OCI-LY1 (cell line): ENCODE measurements at regions not wholly inside any gene's neighbourhood (a gene's known extent, or its start where the extent isn't known, plus 50 kb on each side); places are given as distances from the start of the nearest gene placed in this dataset.
"Not testable (repeated sequence)": the region's sequence is repeated elsewhere in the genome, so short reads cannot be mapped to it uniquely, and the experiment has no call there.

Experiments
- H2AFZ ChIP-seq: fragments of 200-600 bp; sonication (generic), shearing (Covaris generic); 2 replicates; pipeline ENCODE4 v1.6.0; 2014; ENCODE audit warnings: antibody characterized with exemption, mild to moderate bottlenecking, low read length
- H3F3A ChIP-seq: fragments of 200-600 bp; sonication (generic), shearing (Covaris generic); 2 replicates; pipeline ENCODE4 v1.6.0; 2014; ENCODE audit warnings: mild to moderate bottlenecking, antibody characterized with exemption, low read length, moderate library complexity; ENCODE audit not compliant: insufficient read depth
- H3K27ac ChIP-seq: fragments of 200-600 bp; sonication (generic); 2 replicates; pipeline ENCODE4 v1.5.1; 2014; ENCODE audit warnings: low read length, mixed run types, mild to moderate bottlenecking, low read depth; ENCODE audit not compliant: poor library complexity, severe bottlenecking
- H3K27me3 ChIP-seq: fragments of 200-600 bp; sonication (generic); 2 replicates; pipeline ENCODE4 v1.6.0; 2014; ENCODE audit warnings: antibody characterized with exemption, mild to moderate bottlenecking, low read length, moderate library complexity; ENCODE audit not compliant: insufficient read depth
- H3K36me3 ChIP-seq: fragments of 200-600 bp; sonication (generic); 2 replicates; pipeline ENCODE4 v1.6.1; 2014; ENCODE audit warnings: mild to moderate bottlenecking, antibody characterized with exemption, low read length, moderate library complexity, mixed read lengths; ENCODE audit not compliant: insufficient read depth
- H3K4me1 ChIP-seq: fragments of 200-600 bp; sonication (generic); 2 replicates; pipeline ENCODE4 v1.5.1; 2014; ENCODE audit warnings: mild to moderate bottlenecking, low read length, moderate library complexity; ENCODE audit not compliant: insufficient read depth, severe bottlenecking
- H3K4me2 ChIP-seq: fragments of 200-600 bp; sonication (generic), shearing (Covaris generic); 2 replicates; pipeline ENCODE4 v1.6.1; 2014; ENCODE audit warnings: low read length
- H3K4me3 ChIP-seq: fragments of 200-600 bp; sonication (generic); 2 replicates; pipeline ENCODE4 v1.5.1; 2014; ENCODE audit warnings: low read length, low read depth, mild to moderate bottlenecking, mixed read lengths; ENCODE audit not compliant: poor library complexity, severe bottlenecking
- H3K79me2 ChIP-seq: fragments of 200-600 bp; shearing (Covaris generic); 2 replicates; pipeline ENCODE4 v1.6.1; 2016; ENCODE audit warnings: mixed run types, low read length, mixed read lengths; ENCODE audit not compliant: insufficient read depth
- H3K9ac ChIP-seq: fragments of 200-600 bp; sonication (generic), shearing (Covaris generic); 2 replicates; pipeline ENCODE4 v1.6.1; 2014; ENCODE audit warnings: mild to moderate bottlenecking, low read length, mixed read lengths
- H3K9me2 ChIP-seq: fragments of 200-600 bp; sonication (generic), shearing (Covaris generic); 2 replicates; pipeline ENCODE4 v1.6.1; 2014; ENCODE audit warnings: low read depth, mild to moderate bottlenecking, low read length, mixed read lengths
- H3K9me3 ChIP-seq: fragments of 200-600 bp; shearing (Covaris generic); 2 replicates; pipeline ENCODE4 v1.6.1; 2014; ENCODE audit warnings: low read length, mixed read lengths
- H4K20me1 ChIP-seq: fragments of 200-600 bp; sonication (generic), shearing (Covaris generic); 2 replicates; pipeline ENCODE4 v1.6.0; 2016; ENCODE audit warnings: mild to moderate bottlenecking, low read length; ENCODE audit not compliant: insufficient read depth
- CTCF ChIP-seq: fragments of 200-600 bp; sonication (generic), shearing (Covaris generic); IDR thresholded peaks from 2 replicates; pipeline ENCODE4 v1.5.1; 2017; ENCODE audit warnings: mild to moderate bottlenecking, antibody characterized with exemption, low read length, moderate library complexity, mixed read lengths
- EZH2 ChIP-seq: fragments of 200-600 bp; sonication (generic), shearing (Covaris generic); IDR thresholded peaks from 2 replicates; pipeline ENCODE4 v1.8.0; 2017; ENCODE audit warnings: borderline replicate concordance, mixed run types, mild to moderate bottlenecking, antibody characterized with exemption, low read length, moderate library complexity, mixed read lengths

- Histone ChIP-seq H3K36me3 (no peaks in the 10 kb centered on the region), H3K9ac (no peak overlapping the region), H3K9me3 (no peaks in the 10 kb centered on the region), H3K27me3 (no peaks in the 10 kb centered on the region), H3K79me2 (no peaks in the 10 kb centered on the region), H3K4me2 (no peak overlapping the region), H3K4me1 (no peaks in the 10 kb centered on the region), H4K20me1 (no peaks in the 10 kb centered on the region), H3F3A (no peaks in the 10 kb centered on the region), H3K4me3 (no peak overlapping the region), H2AFZ (no peak overlapping the region), H3K9me2 (no peaks in the 10 kb centered on the region), H3K27ac (no peak overlapping the region)
- TF ChIP-seq EZH2 (no peak), CTCF (no peak)
Measured at GRCh38 chr6:11889572-11889971, 111.0 kb upstream of the ADTRP start.

- Histone ChIP-seq H3F3A (no peaks in the 10 kb centered on the region), H3K4me3 (no peak overlapping the region), H3K27me3 (no peaks in the 10 kb centered on the region), H3K9ac (no peak overlapping the region), H2AFZ (no peak overlapping the region), H3K36me3 (no peaks in the 10 kb centered on the region), H3K4me1 (no peaks in the 10 kb centered on the region), H4K20me1 (no peaks in the 10 kb centered on the region), H3K79me2 (no peaks in the 10 kb centered on the region), H3K9me2 (no peaks in the 10 kb centered on the region), H3K4me2 (no peak overlapping the region), H3K27ac (no peak overlapping the region), H3K9me3 (no peaks in the 10 kb centered on the region)
- TF ChIP-seq CTCF (no peak), EZH2 (no peak)
Measured at GRCh38 chr6:11888727-11889126, 110.1 kb upstream of the ADTRP start.

GRCh38 chr6:11885159-11885558 is 106.6 kb upstream of the ADTRP start:
- H3K27ac ChIP-seq, result no peak overlapping the region
- no peak overlapping the region for H3K9ac ChIP-seq
- no peak overlapping the region for H2AFZ ChIP-seq
- no peaks in the 10 kb centered on the region for H3K9me2 ChIP-seq
- H3K4me2 ChIP-seq, result no peak overlapping the region
- no peaks in the 10 kb centered on the region for H3K27me3 ChIP-seq
- no peak for TF ChIP-seq EZH2
- no peak for TF ChIP-seq CTCF
- H3K4me3 ChIP-seq, result no peak overlapping the region
- H3K9me3 ChIP-seq, result no peaks in the 10 kb centered on the region
- H3K36me3 ChIP-seq, result no peaks in the 10 kb centered on the region
- H3K79me2 ChIP-seq, result no peaks in the 10 kb centered on the region
- no peaks in the 10 kb centered on the region for H3K4me1 ChIP-seq
- no peaks in the 10 kb centered on the region for H3F3A ChIP-seq
- H4K20me1 ChIP-seq, result no peaks in the 10 kb centered on the region

GRCh38 chr6:11883471-11883870 is 104.9 kb upstream of the ADTRP start:
- H3K4me3 ChIP-seq, H3K4me2 ChIP-seq, H3K9ac ChIP-seq, H3K27ac ChIP-seq, H3K9me3 ChIP-seq, H3K79me2 ChIP-seq, H3K36me3 ChIP-seq, H3F3A ChIP-seq, H3K27me3 ChIP-seq, H3K9me2 ChIP-seq, H4K20me1 ChIP-seq, H3K4me1 ChIP-seq, H2AFZ ChIP-seq: not testable (repeated sequence)

- H4K20me1 ChIP-seq, H3K4me2 ChIP-seq, H3K9me3 ChIP-seq, H3K9ac ChIP-seq, H3K79me2 ChIP-seq, H3K27me3 ChIP-seq, H3K27ac ChIP-seq, H3K36me3 ChIP-seq, H3F3A ChIP-seq, H3K9me2 ChIP-seq, H3K4me1 ChIP-seq, H3K4me3 ChIP-seq, H2AFZ ChIP-seq: not testable (repeated sequence)
Measured at GRCh38 chr6:11880156-11880555, 101.6 kb upstream of the ADTRP start.
